ENCODE measurements at regions not wholly inside any gene's neighbourhood (a gene's known extent, or its start where the extent isn't known, plus 50 kb on each side); places are given as distances from the start of the nearest gene placed in this dataset.

DNA sequence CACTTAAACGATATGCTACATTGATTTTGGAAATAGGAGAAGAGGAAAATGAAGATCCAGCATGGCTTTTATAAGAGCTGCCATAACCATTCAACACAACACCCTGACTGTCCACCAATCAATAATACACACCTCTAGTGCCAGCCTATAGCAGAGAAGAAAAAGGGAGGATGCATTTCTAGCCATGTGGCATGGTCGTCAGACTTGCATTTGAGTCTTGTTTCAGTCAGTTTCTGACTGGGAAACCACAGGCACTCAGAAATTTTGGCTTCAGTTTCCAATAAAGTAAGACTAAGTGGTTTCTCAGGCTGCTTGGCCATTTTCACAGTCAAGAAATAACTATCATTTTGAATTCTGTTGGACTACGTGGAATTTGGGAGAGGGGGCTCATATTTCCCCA is 523.5 kb upstream of the LRRC4C start:
- DNase-seq = no peak

DNA sequence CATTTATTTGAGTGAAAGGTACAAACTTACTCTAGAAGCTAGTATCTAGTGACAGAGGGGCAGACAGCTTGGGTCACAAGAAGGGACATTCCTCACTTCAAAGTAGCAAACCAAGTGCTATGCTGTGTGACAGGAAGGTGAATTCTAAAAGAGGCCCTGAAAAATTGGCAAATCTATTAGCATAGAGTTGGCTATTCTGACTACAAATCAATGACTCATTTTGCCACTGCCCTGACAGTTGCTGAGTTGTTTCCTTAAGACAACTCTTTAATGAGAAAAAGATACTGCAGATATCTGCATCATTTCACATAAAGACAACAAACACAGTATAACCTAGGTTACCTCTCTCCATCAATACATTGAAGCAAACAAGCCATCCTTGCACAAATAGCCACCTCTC is 524.0 kb upstream of the LRRC4C start:
- no peak for DNase-seq

DNA sequence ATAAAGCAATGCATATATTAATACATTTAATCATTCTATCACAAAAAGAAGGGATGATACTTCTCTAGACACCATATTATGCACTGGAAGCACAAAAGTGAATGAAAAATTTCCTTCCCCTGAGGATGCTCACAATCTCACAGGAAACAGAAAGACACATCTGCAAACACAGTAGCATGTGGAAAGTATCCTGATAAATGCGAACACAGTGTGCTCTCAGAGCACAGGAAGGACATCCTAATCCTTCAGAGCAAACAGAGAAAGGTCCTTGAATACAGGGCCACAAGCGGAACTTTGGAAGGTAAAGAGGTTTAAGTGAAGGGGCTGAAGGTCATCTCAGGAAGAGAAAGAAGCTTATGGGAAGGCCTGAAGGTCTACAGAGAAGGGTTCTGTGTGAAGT is 524.6 kb upstream of the LRRC4C start:
- no peak for DNase-seq

DNA sequence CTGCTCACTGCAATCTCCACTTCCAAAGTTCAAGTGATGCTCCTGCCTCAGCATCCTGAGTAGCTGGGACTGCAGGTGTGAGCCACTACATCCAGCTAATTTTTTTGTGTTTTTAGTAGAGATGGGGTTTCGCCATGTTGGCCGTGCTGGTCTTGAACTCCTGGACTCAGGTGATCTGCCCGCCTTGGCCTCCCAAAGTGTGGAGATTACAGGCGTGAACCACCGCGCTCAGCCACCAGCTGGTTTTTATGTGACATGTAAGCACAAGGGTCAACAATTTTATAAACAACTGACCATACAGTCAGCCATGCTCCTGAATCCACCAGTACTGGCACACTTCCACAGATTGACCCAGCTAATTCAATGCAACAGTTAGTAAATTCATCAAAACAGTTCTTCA is 526.3 kb upstream of the LRRC4C start:
- no peak for DNase-seq

DNA sequence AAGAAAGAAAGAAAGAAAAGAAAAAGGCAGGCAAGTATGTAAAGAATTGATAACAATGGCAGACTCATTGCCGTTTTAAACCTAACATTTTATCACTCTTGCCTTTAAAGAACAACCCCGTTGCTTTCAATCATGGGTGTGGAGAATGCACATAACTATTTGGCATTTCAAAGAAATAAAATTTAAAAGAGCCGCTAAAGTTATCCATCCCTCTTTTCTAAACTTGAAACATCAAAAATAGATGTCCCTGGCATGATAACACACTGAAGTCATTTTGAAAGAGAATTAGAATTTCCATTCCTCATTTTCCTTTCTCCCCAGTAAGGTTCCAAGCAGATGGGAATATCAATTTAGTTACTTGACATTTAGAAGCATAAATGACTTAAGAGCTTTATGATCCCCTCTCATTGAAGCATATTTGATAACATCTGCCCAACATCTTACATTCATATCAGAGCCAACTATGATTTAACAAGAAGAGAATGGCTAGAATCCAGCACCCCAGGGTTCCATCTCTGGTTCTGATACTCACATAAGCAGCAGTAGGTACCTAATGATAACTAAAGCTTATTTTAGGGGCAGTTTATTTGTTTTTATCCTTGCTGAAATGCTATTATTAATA is 529.6 kb upstream of the LRRC4C start:
- no peak for DNase-seq

DNA sequence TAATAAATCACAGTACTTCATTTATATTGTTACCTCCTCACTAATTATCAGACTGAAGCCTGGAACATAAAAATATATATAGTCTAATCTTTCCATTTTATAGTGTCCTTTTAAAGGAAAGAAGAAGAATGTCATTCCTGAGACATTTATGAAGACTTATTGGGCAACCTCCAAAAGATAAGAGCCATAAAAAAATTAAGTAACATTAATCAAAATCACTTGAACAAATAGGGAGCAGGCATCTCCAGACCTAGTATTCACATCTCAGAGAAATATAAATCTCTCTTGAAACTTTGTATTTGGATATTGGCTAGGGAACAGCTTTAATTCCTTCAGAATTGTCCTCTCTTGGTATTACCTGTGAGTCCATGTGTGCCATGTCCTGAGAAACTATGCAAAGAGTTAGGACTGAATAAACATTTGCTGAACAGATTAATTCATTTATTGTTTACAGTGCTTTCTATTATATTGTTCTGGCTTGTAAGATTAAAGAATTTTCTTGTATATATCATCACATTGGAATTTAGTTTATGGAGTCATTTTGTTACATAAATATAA is 530.5 kb upstream of the LRRC4C start:
- DNase-seq = no peak

DNA sequence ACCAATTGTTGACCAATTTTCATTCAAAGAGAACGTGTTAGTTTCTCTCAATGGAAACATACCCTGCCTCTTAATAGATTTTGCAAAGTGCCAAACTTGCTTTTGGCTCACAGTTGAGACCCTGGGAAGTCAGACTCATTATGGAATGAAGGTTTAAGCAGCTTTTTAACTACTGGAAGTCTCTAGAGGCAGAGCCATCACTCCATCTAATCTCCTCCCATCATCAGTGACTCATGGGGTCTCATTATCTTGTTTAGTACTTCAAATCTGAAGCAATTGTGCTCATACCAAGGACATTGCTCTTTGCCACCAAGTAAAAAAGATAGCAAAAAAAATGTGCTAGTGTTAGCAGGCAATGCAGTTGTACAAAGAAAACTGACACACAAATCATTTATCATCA is 537.1 kb upstream of the LRRC4C start:
- DNase-seq = no peak

DNA sequence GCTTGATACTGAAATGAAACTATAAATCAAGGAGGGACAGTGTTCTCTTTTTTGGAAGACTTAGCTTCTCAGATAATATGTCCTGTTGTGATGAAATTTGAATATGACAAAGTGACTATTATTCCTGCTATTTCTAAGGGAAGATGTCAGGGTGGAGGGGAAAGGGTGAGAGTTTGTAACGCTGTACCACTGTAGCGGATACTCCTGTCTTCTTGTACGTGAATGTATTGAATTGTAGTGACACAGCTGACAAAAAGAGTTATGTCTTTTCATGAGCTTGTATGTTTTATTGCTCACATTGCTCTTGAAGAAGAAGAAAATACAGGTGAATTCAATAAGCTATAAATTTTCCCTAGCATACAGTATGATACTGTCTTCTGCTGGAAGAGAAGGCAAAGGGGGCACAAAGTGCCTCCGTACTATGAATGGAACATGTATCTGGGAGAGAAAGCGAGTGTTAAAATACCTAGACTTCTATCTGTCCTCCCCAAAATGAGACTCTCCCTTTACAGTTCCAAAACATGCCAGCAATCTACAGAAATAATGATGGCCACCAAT is 538.5 kb upstream of the LRRC4C start:
- no peak for DNase-seq

DNA sequence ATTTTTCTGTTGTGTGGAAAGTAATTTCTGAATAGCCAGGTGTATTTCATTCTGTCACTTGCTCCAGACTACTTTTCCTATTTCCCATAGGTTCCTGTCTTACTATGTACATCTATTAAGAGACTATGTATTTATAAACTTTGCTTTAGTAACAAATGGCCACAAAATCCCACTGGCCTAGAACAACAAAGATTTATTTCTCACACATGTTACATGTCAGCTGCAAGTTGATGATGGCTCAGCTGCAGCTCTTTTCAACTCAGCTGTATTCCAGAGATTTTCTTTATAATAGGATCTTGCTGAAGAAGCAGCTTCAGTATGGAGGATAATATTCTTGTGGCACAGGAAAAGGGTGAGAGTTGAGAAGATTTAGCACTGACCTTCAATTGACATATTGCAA is 539.6 kb upstream of the LRRC4C start:
- DNase-seq = no peak

DNA sequence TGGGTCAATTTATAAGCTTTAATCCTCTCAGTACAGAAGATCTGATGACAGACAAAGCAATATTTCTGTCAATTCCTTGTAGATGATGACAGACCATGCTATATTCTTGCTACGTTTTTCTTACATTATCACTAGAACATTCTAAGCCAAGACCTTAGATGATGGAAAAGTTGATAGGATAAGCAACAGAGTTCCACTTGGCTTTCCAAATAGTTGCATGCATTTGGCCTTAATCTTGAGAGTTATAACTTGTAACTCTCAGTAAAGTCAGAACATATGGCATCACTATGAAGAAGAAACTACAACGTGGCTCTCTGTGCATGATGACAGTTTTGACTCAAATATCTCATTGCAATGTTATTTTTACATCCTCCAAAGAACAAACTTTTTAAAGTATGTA is 544.3 kb upstream of the LRRC4C start:
- no peak for DNase-seq

DNA sequence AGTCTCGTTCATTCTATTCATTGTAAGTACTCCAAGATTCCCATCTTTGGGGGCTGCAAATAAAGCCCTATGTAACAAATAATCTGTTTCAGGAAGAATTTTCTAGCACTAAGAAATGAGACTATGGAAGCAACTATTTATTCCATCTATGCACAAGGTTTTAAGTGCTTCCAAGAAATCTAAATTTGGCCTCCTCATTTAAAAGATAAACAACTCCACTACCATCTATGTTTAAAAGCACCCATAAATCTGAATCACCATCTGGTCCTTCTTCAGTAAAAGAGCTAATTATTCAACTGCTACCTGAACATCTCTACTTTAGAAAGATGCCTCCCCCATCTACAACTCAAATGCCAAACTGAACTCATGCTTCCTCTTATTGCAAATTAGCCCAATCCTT is 547.3 kb upstream of the LRRC4C start:
- DNase-seq = no peak

DNA sequence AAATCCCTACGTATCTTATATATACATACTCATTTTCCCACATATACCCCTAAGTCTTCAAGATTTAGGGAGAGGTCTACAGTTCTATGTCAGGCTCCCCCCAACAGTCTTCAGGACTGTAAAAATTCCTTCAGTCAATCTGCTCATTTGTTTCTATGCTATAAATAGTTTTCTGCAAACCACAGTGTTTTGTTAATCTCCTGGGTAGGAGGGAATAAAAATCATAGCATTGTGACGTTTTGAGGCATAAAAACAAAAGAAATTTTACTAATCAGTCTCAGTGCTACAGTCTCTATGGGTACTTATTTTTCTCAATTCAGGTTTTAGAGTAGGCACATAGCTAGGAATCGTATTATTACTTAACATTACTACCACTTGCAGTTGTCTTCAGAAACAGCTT is 552.8 kb upstream of the LRRC4C start:
- no peak for DNase-seq

DNA sequence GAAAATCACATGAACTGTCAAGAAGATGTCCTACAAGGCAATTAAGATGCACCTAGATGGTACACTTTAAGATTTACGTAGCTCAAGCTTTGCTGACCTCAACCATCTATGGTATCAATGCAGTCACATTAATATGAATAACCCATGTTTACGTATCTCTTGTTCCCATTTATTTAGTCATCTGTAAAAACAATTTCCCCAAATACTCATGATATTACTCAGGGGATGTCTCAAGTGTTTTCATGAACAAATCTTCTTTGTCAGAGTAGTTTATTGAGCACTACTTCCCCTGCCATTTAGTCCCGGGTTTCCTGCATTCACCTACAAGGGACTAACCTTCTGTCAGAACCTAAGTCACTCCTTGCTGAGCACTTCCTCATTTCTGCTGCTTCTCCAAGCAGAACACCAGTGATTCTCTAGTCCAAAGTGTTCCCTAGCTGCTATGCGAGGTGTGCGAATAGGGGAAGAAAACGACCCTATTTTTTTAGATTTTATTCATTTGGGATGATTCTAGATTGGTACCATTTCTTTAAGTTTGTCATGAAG is 554.3 kb upstream of the LRRC4C start:
- DNase-seq = no peak

DNA sequence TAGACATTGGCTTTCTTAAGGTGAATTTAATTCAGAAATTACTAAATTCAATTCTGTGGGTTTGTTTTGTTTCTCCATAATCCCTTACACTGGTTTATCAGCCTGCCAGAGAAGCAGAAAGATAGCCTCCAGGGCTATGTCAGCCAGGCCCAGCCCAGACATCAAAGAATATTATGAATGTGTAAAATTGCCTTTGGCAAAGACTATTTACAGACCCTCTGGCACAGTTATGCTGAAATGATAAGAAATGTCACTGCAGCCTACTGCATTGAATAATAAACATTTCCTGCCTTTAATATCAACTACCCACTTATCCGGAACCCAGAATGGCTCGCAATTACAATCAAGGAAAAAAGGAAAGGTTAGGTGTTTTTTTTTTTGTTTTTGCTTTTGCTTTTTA is 562.5 kb upstream of the LRRC4C start:
- DNase-seq = no peak

DNA sequence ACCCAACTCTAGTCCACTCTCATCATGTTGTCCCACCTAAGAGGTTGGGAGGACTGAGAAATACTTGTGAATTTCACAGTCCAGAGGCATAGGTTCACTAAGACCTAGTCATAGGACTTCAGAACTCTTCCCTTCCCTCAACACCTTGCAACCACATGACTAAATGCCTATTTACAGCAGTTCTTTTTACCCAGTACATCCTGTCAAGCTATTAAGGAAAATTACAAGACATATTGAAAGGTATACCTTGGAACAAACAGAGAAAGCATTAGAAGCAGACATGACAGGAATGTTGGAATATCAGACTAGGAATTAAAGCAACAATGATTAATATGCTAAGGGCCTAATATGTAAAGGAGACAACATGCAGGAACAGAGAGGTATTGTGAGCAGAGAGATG is 563.8 kb upstream of the LRRC4C start:
- no peak for DNase-seq

DNA sequence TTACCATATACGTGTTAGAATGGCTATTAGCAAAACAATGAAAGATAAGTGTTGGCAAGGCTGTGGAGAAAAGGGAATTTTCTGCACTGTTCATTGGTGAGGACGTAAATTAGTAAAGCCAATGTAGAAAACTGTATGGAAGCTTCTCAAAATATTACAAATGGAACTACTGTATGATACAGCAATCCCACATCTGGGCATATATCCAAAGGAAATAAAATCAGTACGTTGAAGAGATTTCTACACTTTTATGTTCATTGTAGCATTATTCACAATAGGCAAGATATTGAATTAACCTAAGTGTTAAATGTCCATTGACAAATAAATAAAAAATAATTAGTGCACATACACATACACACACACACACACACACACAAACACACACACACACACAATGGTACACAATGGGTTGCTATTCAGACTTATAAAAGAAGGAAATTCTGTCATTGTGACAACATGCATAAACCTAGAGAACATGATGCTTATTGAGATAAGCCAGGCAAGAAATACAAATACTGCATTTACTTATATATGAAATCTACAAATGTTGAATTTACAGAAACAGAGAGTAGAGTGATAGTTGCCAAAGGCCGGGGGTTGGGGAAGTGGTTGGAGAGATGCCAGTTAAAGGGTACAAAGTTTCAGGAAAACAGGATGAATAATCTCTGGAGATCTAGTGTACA is 565.8 kb upstream of the LRRC4C start:
- no peak for DNase-seq

DNA sequence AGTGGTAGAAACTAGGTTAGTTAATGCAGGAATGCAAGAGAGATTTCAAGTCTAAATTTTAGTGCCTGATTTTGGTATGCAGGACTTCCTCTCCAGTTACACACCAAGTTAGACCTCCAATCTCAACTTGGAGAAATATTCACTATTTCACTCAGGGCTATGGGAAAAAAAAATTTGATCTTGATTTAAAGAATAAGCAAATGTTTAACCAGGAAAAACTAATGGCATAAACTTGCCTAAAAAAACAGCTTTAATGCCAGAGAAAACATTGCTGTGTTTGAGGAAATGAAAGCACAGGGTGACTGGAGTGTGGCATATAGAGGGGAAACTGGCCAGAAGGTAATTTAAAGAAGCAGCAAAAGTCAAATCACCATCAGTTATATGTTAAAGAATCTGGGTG is 575.4 kb upstream of the LRRC4C start:
- DNase-seq = no peak

DNA sequence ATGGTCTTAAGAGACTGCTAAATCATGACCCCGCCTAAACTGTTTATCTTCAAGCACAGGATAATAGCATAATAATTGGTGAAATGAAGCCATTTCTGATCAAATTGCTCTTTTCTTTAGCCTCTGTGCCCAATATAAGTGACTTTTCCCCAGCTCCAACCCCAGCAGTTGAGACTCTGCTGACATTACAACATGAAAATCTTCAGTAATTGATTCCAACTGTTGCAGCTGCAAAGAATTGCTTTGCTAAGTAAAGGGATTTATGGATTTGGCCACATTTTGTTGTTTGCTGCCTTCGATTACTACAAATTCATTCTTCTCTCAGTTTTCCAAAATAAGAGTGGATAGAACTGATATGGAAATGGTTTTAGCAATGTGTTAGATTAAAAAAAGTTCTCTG is 576.7 kb upstream of the LRRC4C start:
- DNase-seq = no peak

DNA sequence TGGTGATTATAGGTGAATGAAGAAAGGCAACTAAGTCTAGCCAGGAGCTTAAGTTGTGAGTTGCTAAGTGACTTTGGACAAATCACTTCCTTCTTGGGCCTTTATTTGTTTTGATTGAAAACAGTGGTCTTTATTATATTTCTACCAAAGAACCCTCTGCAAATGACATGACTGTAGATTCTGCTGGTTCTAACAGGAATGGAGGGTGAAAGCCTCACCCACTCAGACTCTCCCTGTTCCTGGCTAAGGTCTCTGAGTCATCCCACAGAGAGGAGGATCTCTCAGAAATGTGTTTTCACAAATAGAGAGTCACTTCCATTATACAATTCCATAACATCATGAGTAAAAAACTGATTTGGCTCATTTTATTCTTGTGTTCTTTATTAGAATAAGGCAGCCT is 583.9 kb upstream of the LRRC4C start:
- DNase-seq = no peak

DNA sequence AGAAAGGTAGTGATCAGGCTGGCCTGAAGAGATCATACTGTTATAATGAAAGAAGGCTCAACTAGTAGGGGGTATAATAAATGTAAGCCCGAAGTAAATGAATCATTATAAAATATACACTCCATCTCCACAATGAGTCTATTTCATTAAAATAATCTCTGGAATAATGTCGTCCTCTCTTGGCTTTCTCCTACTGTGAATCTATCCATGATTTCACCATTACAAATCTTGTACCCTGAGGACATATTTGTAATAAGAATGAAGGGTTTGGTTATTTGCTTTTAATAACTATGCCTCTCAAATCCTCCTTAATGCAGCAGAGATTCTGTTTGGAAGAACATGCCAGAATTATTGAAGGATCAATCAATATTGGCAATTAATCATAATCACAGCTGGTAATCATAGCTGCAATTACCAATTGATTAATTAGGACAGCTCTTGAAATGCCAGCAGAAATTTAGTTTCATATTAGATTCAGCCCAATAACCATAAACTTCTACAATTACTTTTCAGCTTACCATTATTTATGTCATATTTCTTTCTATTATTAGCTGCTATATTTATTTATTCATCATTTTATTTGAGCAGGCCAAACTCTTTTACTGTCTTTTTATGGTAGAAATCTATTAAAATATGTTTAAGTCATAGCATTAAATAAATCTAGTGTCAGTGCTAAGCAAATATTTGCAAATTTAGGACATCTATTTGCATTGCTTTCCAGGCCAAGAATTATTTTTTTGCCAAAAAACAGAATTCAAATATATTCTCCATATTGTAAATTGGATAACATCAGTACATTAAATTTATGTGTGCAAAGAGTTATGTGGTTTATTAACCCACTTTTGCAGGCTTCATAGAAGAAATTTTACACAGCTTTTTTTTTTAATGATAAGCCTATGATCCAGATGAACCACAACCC is 588.4 kb upstream of the LRRC4C start:
- DNase-seq = no peak

DNA sequence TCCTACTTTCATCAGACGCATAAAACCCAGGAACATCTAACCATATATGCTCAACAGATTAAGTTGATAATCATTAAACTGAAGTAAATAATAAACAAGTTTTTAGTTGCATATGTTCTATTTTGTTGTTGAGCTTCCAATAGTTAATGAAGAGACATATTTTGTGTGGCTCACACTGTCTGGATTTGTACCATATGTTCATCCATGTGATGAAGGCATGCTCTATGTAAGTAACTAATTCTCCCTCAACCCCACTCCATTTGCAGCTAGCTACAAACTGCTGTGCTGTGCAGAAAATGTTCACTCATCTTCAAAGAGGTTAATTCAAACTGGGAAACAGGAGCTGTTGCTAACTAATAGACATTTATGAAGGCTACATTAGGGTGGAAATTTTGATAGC is 589.7 kb upstream of the LRRC4C start:
- DNase-seq = no peak

DNA sequence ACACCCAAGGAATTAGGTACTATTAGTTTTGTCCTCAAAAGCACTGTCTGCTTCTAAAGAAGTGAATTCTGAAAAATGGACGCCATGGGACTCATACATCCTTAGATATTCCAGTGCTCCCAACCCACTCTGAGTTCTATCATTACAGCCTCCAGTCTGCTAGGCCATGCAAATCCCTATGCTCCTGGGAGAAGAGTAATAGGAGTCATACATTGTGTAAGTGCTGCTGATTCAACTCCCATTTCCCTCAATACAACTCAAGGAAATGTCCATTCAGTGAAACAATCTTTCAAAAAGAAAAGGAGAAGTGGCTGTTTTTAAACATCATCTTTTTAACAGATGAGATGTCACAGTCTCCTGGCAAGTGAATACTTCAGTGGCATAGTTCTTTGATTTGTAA is 590.2 kb upstream of the LRRC4C start:
- DNase-seq = no peak

DNA sequence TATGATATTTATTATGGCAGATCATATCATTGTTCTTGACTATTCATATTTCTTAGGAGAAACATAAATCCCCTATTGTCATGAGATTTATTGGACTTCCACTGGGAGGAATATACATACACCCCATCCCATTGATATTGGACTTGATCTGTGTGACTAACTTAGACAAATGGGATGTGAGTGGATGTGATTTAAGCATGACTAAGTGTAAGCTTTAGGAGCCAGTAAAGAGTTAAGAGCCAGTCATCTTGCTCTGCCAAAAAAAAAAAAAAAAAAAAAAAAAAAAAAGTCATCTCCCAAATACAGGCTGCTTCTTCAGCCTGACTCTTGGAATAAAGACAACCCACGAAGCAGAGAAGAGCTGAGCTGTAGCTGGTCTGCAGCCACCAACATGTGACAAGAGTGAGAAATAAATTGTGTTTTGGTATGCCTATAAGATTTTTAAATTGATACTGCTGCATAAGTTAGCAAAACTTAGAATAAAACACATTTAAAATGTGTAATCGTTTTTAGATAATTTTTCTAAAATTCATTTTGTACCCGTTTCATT is 595.0 kb upstream of the LRRC4C start:
- DNase-seq = no peak
